Panc1 (cell line): ENCODE measurements at regions not wholly inside any gene's neighbourhood (a gene's known extent, or its start where the extent isn't known, plus 50 kb on each side); places are given as distances from the start of the nearest gene placed in this dataset.

Experiments
- ATAC-seq: fragments of 200-7000 bp; cut with Tn5 transposase; 2 replicates; pipeline ENCODE4 v1.9.1; 2020; ENCODE audit warnings: mild to moderate bottlenecking, moderate library complexity
- BruUV-seq: library from RNA; stranded (reverse); fragments of 400-500 nt; replicated peaks from 2 replicates; lab custom pipeline; 2021; lab: Mats Ljungman, UMichigan
- CTCF ChIA-PET: fragments of 300-600 bp; sonication (Branson Sonifier 250); formaldehyde crosslinking; loops from one replicate; lab custom pipeline; 2022; ENCODE audit warnings: antibody characterized with exemption; lab: Charles Lee
- POLR2A ChIA-PET: fragments of 300-600 bp; sonication (Branson Sonifier 250); formaldehyde crosslinking; loops from one replicate; lab custom pipeline; 2022; ENCODE audit warnings: antibody characterized with exemption; lab: Charles Lee
- DNase-seq: peaks from one replicate; pipeline ENCODE4 v3.0.0-alpha.2; 2010; ENCODE audit warnings: low read depth, low spot score
- H3K27ac ChIP-seq: 2 replicates; pipeline ENCODE4 v1.5.1; 2011; ENCODE audit warnings: mild to moderate bottlenecking, low read length, inconsistent platforms
- H3K27me3 ChIP-seq: fragments of 200-500 bp; sonication (Bioruptor generic); 2 replicates; pipeline ENCODE4 v1.6.0; 2014; ENCODE audit warnings: low read length, inconsistent platforms; ENCODE audit not compliant: control insufficient read depth, insufficient read depth
- H3K36me3 ChIP-seq: fragments of 200-500 bp; sonication (Bioruptor generic); 2 replicates; pipeline ENCODE4 v1.5.1; 2014; ENCODE audit warnings: inconsistent platforms, mild to moderate bottlenecking, low read length, moderate library complexity; ENCODE audit not compliant: control insufficient read depth, insufficient read depth
- H3K4me1 ChIP-seq: 2 replicates; pipeline ENCODE4 v1.5.1; 2011; ENCODE audit warnings: inconsistent platforms, mild to moderate bottlenecking, low read length, moderate library complexity; ENCODE audit not compliant: control insufficient read depth, insufficient read depth
- H3K4me3 ChIP-seq, 2 experiments: 2 replicates each; pipeline ENCODE4 v1.5.1; 2011 to 2012; ENCODE audit warnings: low read depth in 2 of 2, low read length in 2 of 2, mild to moderate bottlenecking in 2 of 2, inconsistent platforms in 1 of 2, moderate library complexity in 1 of 2
- H3K9me3 ChIP-seq: fragments of 200-500 bp; sonication (Bioruptor generic); 2 replicates; pipeline ENCODE4 v1.5.1; 2014; ENCODE audit warnings: low read depth, mild to moderate bottlenecking, inconsistent platforms, low read length, moderate library complexity; ENCODE audit not compliant: control insufficient read depth, insufficient read depth
- POLR2AphosphoS5 ChIP-seq: IDR thresholded peaks from 2 replicates; pipeline ENCODE4 v1.6.1; 2012; ENCODE audit warnings: mild to moderate bottlenecking, low read depth, low read length, moderate library complexity
- SIN3A ChIP-seq: IDR thresholded peaks from 2 replicates; pipeline ENCODE4 v1.6.1; 2012; ENCODE audit warnings: low read depth, mild to moderate bottlenecking, low read length, moderate library complexity, borderline replicate concordance; ENCODE audit not compliant: insufficient read depth
- TCF7L2 ChIP-seq: IDR thresholded peaks from 2 replicates; pipeline ENCODE4 v1.6.1; 2011; ENCODE audit warnings: mild to moderate bottlenecking, low read depth, low read length, inconsistent platforms
- in situ Hi-C: cut with HindIII; loops from 2 replicates; pipeline ENCODE4 v1.10.0; 2016; ENCODE audit warnings: low sequenced_read_pairs, low pct_unique_long_range_greater_than_20kb
- intact Hi-C: fragments of 100-400 bp; cut with micrococcal nuclease; formaldehyde crosslinking; loops from one replicate; pipeline ENCODE4 v1.10.0; 2022; ENCODE audit not compliant: unreplicated experiment
- TF ChIP-seq, protein P1 (sequence below), 2 experiments: IDR thresholded peaks; 2 replicates each; pipeline ENCODE4 v1.6.1; 2011 to 2012; ENCODE audit warnings: low read depth in 2 of 2, control low read depth in 1 of 2, low read length in 1 of 2, mild to moderate bottlenecking in 1 of 2, moderate library complexity in 1 of 2; ENCODE audit not compliant: insufficient read depth in 1 of 2
- TF ChIP-seq, protein P2 (sequence below): fragments of 450-650 bp; IDR thresholded peaks from 2 replicates; pipeline ENCODE4 v1.5.1; 2017; ENCODE audit warnings: mild to moderate bottlenecking

DNA sequence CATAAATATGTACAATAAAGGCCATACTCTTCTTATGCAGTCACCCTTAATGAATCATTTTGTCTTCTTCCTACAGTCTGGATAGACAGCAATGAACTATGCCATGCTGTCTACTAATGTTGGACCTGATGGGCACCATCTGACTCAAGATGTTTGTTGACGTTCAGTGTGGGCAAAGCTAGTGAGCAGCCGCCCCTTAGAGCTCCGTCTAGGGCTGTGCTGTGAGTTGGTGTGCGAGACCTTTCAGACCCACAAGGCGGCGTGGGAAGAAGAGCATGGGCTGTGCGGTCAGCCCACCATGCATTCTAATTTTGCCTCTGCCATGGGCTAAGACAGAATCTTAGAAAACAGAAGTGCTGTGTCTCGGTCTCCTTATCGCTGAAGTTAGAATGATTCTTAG lies 829.4 kb downstream of the QKI start:
- ATAC-seq, result no peak
- Histone ChIP-seq H3K4me1 (no peaks in the 10 kb centered on the region), H3K4me3 (no peak overlapping the region), H3K36me3 (no peaks in the 10 kb centered on the region), H3K9me3 (no peaks in the 10 kb centered on the region), H3K27me3 (no peaks in the 10 kb centered on the region), H3K27ac (no peak overlapping the region)
- TF ChIP-seq, protein P1, sequence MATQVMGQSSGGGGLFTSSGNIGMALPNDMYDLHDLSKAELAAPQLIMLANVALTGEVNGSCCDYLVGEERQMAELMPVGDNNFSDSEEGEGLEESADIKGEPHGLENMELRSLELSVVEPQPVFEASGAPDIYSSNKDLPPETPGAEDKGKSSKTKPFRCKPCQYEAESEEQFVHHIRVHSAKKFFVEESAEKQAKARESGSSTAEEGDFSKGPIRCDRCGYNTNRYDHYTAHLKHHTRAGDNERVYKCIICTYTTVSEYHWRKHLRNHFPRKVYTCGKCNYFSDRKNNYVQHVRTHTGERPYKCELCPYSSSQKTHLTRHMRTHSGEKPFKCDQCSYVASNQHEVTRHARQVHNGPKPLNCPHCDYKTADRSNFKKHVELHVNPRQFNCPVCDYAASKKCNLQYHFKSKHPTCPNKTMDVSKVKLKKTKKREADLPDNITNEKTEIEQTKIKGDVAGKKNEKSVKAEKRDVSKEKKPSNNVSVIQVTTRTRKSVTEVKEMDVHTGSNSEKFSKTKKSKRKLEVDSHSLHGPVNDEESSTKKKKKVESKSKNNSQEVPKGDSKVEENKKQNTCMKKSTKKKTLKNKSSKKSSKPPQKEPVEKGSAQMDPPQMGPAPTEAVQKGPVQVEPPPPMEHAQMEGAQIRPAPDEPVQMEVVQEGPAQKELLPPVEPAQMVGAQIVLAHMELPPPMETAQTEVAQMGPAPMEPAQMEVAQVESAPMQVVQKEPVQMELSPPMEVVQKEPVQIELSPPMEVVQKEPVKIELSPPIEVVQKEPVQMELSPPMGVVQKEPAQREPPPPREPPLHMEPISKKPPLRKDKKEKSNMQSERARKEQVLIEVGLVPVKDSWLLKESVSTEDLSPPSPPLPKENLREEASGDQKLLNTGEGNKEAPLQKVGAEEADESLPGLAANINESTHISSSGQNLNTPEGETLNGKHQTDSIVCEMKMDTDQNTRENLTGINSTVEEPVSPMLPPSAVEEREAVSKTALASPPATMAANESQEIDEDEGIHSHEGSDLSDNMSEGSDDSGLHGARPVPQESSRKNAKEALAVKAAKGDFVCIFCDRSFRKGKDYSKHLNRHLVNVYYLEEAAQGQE (IDR thresholded peaks at IDR 0.05; ENCODE audit: insufficient read depth in 1 of 2, low read depth in 2 of 2, low read length in 1 of 2), result no peak
- TF ChIP-seq, protein P2, sequence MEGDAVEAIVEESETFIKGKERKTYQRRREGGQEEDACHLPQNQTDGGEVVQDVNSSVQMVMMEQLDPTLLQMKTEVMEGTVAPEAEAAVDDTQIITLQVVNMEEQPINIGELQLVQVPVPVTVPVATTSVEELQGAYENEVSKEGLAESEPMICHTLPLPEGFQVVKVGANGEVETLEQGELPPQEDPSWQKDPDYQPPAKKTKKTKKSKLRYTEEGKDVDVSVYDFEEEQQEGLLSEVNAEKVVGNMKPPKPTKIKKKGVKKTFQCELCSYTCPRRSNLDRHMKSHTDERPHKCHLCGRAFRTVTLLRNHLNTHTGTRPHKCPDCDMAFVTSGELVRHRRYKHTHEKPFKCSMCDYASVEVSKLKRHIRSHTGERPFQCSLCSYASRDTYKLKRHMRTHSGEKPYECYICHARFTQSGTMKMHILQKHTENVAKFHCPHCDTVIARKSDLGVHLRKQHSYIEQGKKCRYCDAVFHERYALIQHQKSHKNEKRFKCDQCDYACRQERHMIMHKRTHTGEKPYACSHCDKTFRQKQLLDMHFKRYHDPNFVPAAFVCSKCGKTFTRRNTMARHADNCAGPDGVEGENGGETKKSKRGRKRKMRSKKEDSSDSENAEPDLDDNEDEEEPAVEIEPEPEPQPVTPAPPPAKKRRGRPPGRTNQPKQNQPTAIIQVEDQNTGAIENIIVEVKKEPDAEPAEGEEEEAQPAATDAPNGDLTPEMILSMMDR, result no peak
- TF ChIP-seq SIN3A, result no peak
- no peak for TF ChIP-seq POLR2AphosphoS5
- no peak for TF ChIP-seq TCF7L2
- intact Hi-C loops, result no loop called here
- no TSS peak for BruUV-seq
- in situ Hi-C loops, result no loop called here
- no peak for DNase-seq
- POLR2A ChIA-PET, result no interaction called here
- CTCF ChIA-PET, result no interaction called here

DNA sequence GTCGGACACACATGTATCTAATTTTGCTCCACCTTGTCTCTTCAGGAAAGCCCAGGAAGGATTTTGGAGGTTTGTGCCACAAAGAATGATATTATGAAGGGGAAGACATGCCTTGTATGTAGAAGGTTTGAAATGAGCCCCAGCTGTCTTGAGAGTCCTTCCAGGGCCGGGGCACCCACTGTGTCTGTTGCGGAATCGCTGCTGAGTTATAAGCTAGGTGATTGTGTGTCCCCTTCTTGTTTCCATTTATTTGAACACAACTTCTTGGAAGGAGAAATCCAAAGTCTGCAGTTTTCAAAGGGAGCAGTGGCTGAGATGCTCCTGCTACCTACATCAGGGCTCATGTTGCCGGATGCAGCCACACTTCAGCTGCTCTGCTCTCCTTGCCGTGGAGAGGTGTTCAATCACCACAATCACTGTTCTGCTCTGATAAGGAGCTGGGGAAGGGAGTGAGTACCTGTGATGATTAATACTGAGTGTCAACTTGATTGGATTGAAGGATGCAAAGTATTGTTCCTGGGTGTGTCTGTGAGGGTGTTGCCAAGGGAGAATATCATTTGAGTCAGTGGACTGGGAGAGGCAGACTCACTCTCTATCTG lies 828.6 kb downstream of the QKI start:
- no peak for TF ChIP-seq TCF7L2
- TF ChIP-seq, protein P1 (IDR thresholded peaks at IDR 0.05; ENCODE audit: insufficient read depth in 1 of 2, low read depth in 2 of 2, low read length in 1 of 2), result no peak
- TF ChIP-seq SIN3A, result no peak
- TF ChIP-seq, protein P2, result no peak
- TF ChIP-seq POLR2AphosphoS5, result no peak
- no peaks in the 10 kb centered on the region for H3K36me3 ChIP-seq
- H3K4me3 ChIP-seq, result no peak overlapping the region
- ATAC-seq (no peak), DNase-seq (no peak)
- intact Hi-C loops (no loop called here), in situ Hi-C loops (no loop called here)
- no peak overlapping the region for H3K27ac ChIP-seq
- no peaks in the 10 kb centered on the region for H3K4me1 ChIP-seq
- POLR2A ChIA-PET, result no interaction called here
- no peaks in the 10 kb centered on the region for H3K9me3 ChIP-seq
- H3K27me3 ChIP-seq, result no peaks in the 10 kb centered on the region
- no TSS peak for BruUV-seq
- CTCF ChIA-PET, result no interaction called here
